GM21786 (cell line): ENCODE measurements at regions not wholly inside any gene's neighbourhood (a gene's known extent, or its start where the extent isn't known, plus 50 kb on each side); places are given as distances from the start of the nearest gene placed in this dataset.

ENCODE experiments used
- ATAC-seq: cut with Tn5 transposase; IDR thresholded peaks from one replicate; pipeline ENCODE4 v1.9.1; 2021; ENCODE audit not compliant: unreplicated experiment

- ATAC-seq: peak; percentile 35
Observed at GRCh38 chr4:45119376-45119775, 393.0 kb upstream of the GNPDA2 start.

GRCh38 chr4:45102716-45103115 lies 376.4 kb upstream of the GNPDA2 start:
- ATAC-seq: no peak

- ATAC-seq: no peak
Observed at GRCh38 chr4:45100956-45101818, 374.8 kb upstream of the GNPDA2 start.

- ATAC-seq: no peak
Observed at GRCh38 chr4:45099471-45099870, 373.1 kb upstream of the GNPDA2 start.

- ATAC-seq: no peak
Observed at GRCh38 chr4:45094684-45095083, 368.3 kb upstream of the GNPDA2 start.

- no peak for ATAC-seq
Observed at GRCh38 chr4:45082101-45082500, 355.7 kb upstream of the GNPDA2 start.

GRCh38 chr4:45079616-45080015 lies 353.3 kb upstream of the GNPDA2 start:
- ATAC-seq: no peak

- no peak for ATAC-seq
Observed at GRCh38 chr4:45078201-45078600, 351.8 kb upstream of the GNPDA2 start.

GRCh38 chr4:45072981-45073380 lies 346.6 kb upstream of the GNPDA2 start:
- peak; percentile 73 for ATAC-seq

GRCh38 chr4:45064741-45065140 lies 338.4 kb upstream of the GNPDA2 start:
- ATAC-seq: no peak

GRCh38 chr4:45063696-45064095 lies 337.3 kb upstream of the GNPDA2 start:
- ATAC-seq: no peak

GRCh38 chr4:45062935-45063545 lies 336.7 kb upstream of the GNPDA2 start:
- no peak for ATAC-seq

- ATAC-seq: no peak
Observed at GRCh38 chr4:45043911-45044310, 317.6 kb upstream of the GNPDA2 start.

GRCh38 chr4:45036677-45037076 lies 310.3 kb upstream of the GNPDA2 start:
- ATAC-seq: no peak

- no peak for ATAC-seq
Observed at GRCh38 chr4:45033676-45034419, 307.5 kb upstream of the GNPDA2 start.

- ATAC-seq: no peak
Observed at GRCh38 chr4:45030059-45030458, 303.7 kb upstream of the GNPDA2 start.

GRCh38 chr4:45007508-45007907 lies 281.2 kb upstream of the GNPDA2 start:
- no peak for ATAC-seq

GRCh38 chr4:45006078-45006477 lies 279.7 kb upstream of the GNPDA2 start:
- ATAC-seq: no peak

- no peak for ATAC-seq
Observed at GRCh38 chr4:45004847-45005565, 278.6 kb upstream of the GNPDA2 start.

- ATAC-seq: no peak
Observed at GRCh38 chr4:45004326-45004725, 278.0 kb upstream of the GNPDA2 start.

GRCh38 chr4:44996276-44996845 lies 270.0 kb upstream of the GNPDA2 start:
- ATAC-seq: no peak
